SKM-1 treated with dmso at 0.1 percent for 144 hours (cell line): ENCODE measurements at regions not wholly inside any gene's neighbourhood (a gene's known extent, or its start where the extent isn't known, plus 50 kb on each side); places are given as distances from the start of the nearest gene placed in this dataset.
"Not testable (repeated sequence)": the region's sequence is repeated elsewhere in the genome, so short reads cannot be mapped to it uniquely, and the experiment has no call there.

ENCODE experiments used
- DNase-seq: peaks from one replicate; lab custom pipeline; 2025; ENCODE audit not compliant: unreplicated experiment; lab: John Stamatoyannopoulos, UW

GRCh38 chr2:134063916-134064315 is 190.0 kb upstream of the MGAT5 start:
- not testable (repeated sequence) for DNase-seq

- DNase-seq, result no peak
Measured at GRCh38 chr2:134070281-134070741, 183.6 kb upstream of the MGAT5 start.

- no peak for DNase-seq
Measured at GRCh38 chr2:134072341-134072740, 181.5 kb upstream of the MGAT5 start.

GRCh38 chr2:134073023-134073422 is 180.8 kb upstream of the MGAT5 start:
- DNase-seq, result no peak

- no peak for DNase-seq
Measured at GRCh38 chr2:134074619-134075018, 179.3 kb upstream of the MGAT5 start.

GRCh38 chr2:134075204-134075603 is 178.7 kb upstream of the MGAT5 start:
- DNase-seq, result no peak

GRCh38 chr2:134078354-134078753 is 175.5 kb upstream of the MGAT5 start:
- DNase-seq, result no peak

- DNase-seq, result no peak
Measured at GRCh38 chr2:134079373-134079772, 174.5 kb upstream of the MGAT5 start.

- DNase-seq, result no peak
Measured at GRCh38 chr2:134080386-134081089, 173.3 kb upstream of the MGAT5 start.

GRCh38 chr2:134081238-134081938 is 172.5 kb upstream of the MGAT5 start:
- no peak for DNase-seq

- no peak for DNase-seq
Measured at GRCh38 chr2:134083548-134083947, 170.3 kb upstream of the MGAT5 start.

GRCh38 chr2:134086594-134087219 is 167.2 kb upstream of the MGAT5 start:
- no peak for DNase-seq

GRCh38 chr2:134087371-134087921 is 166.4 kb upstream of the MGAT5 start:
- no peak for DNase-seq

- no peak for DNase-seq
Measured at GRCh38 chr2:134089454-134089853, 164.4 kb upstream of the MGAT5 start.

- DNase-seq, result no peak
Measured at GRCh38 chr2:134097740-134098139, 156.1 kb upstream of the MGAT5 start.

- no peak for DNase-seq
Measured at GRCh38 chr2:134098321-134098720, 155.6 kb upstream of the MGAT5 start.

- no peak for DNase-seq
Measured at GRCh38 chr2:134099273-134099672, 154.6 kb upstream of the MGAT5 start.

GRCh38 chr2:134103196-134103595 is 150.7 kb upstream of the MGAT5 start:
- DNase-seq, result no peak

GRCh38 chr2:134104754-134105153 is 149.1 kb upstream of the MGAT5 start:
- no peak for DNase-seq

GRCh38 chr2:134107402-134107801 is 146.5 kb upstream of the MGAT5 start:
- no peak for DNase-seq

- peak; percentile 75 for DNase-seq
Measured at GRCh38 chr2:134108113-134108512, 145.8 kb upstream of the MGAT5 start.

GRCh38 chr2:134109246-134109645 is 144.6 kb upstream of the MGAT5 start:
- DNase-seq, result no peak
